ENCODE measurements at regions not wholly inside any gene's neighbourhood (a gene's known extent, or its start where the extent isn't known, plus 50 kb on each side); places are given as distances from the start of the nearest gene placed in this dataset.

DNA sequence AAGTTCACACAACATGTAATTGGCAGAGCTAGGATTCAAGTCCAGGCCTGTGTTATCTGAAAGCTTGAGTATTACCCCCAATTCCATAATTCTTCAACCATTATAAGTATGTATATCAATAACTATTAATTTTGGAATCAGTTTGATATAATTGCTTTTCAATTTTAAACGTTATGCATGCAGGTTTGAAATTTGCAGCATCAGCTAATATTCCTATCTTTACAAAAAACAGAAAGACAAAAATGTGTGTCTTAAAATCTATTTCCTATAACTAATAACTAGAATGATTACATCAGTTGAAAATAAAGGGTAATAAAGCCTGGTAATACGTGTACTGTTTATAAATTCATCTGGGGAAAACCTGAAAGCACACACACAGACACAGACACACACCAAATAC lies 543.3 kb upstream of the PKDCC start:
- Histone ChIP-seq H3K4me3 (ENCODE audit: low read depth in 1 of 2, low read length in 1 of 2) (no peak overlapping the region), H3K27ac (no peak overlapping the region), H3K9me3 (peaks cover 9% of the 10 kb centered on the region), H3K36me3 (no peaks in the 10 kb centered on the region), H3K27me3 (no peaks in the 10 kb centered on the region), H3K4me1 (ENCODE audit: control insufficient read depth in 1 of 2, insufficient read depth in 1 of 2, low read depth in 1 of 2, low read length in 1 of 2) (peaks cover 0 to 2% of the 10 kb centered on the region in 2 experiments)
- TF ChIP-seq, protein P1, sequence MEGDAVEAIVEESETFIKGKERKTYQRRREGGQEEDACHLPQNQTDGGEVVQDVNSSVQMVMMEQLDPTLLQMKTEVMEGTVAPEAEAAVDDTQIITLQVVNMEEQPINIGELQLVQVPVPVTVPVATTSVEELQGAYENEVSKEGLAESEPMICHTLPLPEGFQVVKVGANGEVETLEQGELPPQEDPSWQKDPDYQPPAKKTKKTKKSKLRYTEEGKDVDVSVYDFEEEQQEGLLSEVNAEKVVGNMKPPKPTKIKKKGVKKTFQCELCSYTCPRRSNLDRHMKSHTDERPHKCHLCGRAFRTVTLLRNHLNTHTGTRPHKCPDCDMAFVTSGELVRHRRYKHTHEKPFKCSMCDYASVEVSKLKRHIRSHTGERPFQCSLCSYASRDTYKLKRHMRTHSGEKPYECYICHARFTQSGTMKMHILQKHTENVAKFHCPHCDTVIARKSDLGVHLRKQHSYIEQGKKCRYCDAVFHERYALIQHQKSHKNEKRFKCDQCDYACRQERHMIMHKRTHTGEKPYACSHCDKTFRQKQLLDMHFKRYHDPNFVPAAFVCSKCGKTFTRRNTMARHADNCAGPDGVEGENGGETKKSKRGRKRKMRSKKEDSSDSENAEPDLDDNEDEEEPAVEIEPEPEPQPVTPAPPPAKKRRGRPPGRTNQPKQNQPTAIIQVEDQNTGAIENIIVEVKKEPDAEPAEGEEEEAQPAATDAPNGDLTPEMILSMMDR (IDR thresholded peaks at IDR 0.05) = no peak

DNA sequence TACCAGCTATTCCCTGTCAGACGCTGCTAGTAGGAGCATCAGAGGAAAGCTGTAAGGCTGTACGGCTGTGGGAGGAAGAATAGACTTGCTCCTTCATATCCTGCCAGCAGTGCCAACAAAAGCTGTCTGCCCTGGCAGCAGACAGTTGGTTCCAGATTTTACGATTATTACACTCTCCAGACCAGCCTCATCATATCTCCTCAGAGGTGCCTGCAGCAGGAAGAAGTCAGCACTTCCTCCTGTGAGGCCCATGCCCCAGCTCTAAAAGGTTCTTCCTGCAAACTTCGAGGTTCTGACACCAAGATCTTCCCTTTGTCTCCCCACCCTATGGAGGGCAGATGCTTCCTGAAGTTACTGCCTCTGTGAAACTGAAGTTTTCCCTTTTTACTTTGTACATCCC lies 537.7 kb upstream of the PKDCC start:
- no peaks in the 10 kb centered on the region for H3K9me3 ChIP-seq
- TF ChIP-seq, protein P1 (IDR thresholded peaks at IDR 0.05) = no peak
- peaks cover 0 to 11% of the 10 kb centered on the region in 2 experiments for H3K4me1 ChIP-seq (ENCODE audit: control insufficient read depth in 1 of 2, insufficient read depth in 1 of 2, low read depth in 1 of 2, low read length in 1 of 2)
- no peaks in the 10 kb centered on the region for H3K27me3 ChIP-seq
- H3K4me3 ChIP-seq (ENCODE audit: low read depth in 1 of 2, low read length in 1 of 2) = no peak overlapping the region
- H3K36me3 ChIP-seq = no peaks in the 10 kb centered on the region
- H3K27ac ChIP-seq = no peak overlapping the region

DNA sequence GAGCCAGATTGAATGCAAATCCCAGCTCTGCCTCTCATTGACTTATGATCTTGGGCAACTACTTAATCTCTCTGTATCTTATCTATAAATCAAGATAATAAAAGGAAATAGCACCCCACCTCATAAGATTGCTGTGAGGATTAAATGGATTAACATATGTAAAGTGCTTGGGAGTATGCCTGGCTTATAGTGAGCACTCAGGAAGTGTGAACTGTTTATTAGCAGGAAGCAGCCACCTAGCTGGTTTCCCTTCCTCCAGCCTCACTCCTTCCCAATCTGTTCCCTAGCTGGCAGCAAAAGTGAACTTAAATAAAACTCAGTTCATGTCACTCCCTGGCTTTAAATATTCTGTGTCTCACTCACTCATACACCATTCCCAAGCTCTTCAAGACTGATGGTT lies 526.6 kb upstream of the PKDCC start:
- Histone ChIP-seq H3K9me3 (no peaks in the 10 kb centered on the region), H3K4me1 (ENCODE audit: control insufficient read depth in 1 of 2, insufficient read depth in 1 of 2, low read depth in 1 of 2, low read length in 1 of 2) (no peaks in the 10 kb centered on the region), H3K36me3 (no peaks in the 10 kb centered on the region), H3K4me3 (ENCODE audit: low read depth in 1 of 2, low read length in 1 of 2) (no peak overlapping the region), H3K27me3 (no peaks in the 10 kb centered on the region), H3K27ac (no peak overlapping the region)
- TF ChIP-seq, protein P1 (IDR thresholded peaks at IDR 0.05) = no peak

DNA sequence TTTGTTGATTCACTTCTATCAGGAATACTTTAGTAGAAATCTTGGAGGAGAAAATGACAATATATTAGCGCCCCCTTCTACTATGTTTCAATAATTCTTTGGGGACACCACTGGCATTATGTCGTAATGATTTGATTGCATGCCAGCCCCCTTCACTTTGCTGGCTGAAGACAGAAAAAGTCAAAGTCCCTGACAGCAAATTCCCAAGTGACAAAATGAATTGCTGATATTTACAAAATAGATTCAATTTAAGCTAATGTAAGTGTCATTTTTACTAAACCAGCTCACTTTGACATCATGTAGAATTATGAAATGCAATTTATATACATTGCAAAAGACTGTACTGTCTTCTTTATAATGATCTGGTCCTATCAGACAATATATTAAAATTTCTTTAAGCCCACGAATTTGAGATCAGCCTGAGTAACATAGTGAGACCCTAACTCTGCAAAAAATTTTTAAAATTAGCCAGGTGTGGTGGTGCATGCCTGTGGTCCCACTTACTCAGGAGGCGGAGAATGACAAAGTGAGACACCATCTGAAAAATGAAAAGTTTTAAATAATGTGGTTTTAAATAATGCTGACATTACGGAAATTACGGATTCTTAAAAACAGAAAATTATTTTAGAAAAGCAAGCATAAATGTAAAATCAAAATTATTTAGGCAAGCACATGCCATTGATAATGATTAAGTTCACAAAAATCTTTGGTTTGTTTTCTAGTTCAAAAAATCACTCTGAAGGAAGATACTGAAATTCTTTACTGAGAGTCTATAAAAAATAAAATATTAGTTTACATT lies 520.1 kb upstream of the PKDCC start:
- Histone ChIP-seq H3K27ac (no peak overlapping the region), H3K27me3 (no peaks in the 10 kb centered on the region), H3K36me3 (no peaks in the 10 kb centered on the region), H3K9me3 (no peaks in the 10 kb centered on the region), H3K4me1 (ENCODE audit: control insufficient read depth in 1 of 2, insufficient read depth in 1 of 2, low read depth in 1 of 2, low read length in 1 of 2) (no peaks in the 10 kb centered on the region), H3K4me3 (ENCODE audit: low read depth in 1 of 2, low read length in 1 of 2) (no peak overlapping the region)
- TF ChIP-seq, protein P1 (IDR thresholded peaks at IDR 0.05) = no peak

DNA sequence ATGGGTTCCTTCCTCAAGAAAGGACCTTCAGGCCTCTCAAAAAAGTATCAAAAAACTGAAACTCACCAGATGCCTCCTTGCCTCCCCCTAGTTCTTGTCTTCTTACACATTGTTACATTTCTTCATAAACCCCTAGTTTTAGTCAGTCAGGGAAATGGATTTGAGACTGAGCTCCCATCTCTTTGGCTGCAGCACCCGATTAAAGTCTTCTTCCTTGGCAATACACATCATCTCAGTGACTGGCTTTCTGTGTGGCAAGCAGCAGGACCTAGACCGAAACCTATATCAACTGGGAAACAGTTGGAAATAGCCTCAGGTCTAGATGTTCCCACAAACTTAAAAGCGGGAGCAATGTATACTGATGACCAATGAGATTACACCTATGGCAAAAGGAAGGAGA lies 512.2 kb upstream of the PKDCC start:
- Histone ChIP-seq H3K4me1 (ENCODE audit: control insufficient read depth in 1 of 2, insufficient read depth in 1 of 2, low read depth in 1 of 2, low read length in 1 of 2) (no peaks in the 10 kb centered on the region), H3K9me3 (no peaks in the 10 kb centered on the region), H3K4me3 (ENCODE audit: low read depth in 1 of 2, low read length in 1 of 2) (no peak overlapping the region), H3K36me3 (no peaks in the 10 kb centered on the region), H3K27ac (no peak overlapping the region), H3K27me3 (no peaks in the 10 kb centered on the region)
- TF ChIP-seq, protein P1 (IDR thresholded peaks at IDR 0.05) = no peak
